ENCODE measurements at regions not wholly inside any gene's neighbourhood (a gene's known extent, or its start where the extent isn't known, plus 50 kb on each side); places are given as distances from the start of the nearest gene placed in this dataset.

DNA sequence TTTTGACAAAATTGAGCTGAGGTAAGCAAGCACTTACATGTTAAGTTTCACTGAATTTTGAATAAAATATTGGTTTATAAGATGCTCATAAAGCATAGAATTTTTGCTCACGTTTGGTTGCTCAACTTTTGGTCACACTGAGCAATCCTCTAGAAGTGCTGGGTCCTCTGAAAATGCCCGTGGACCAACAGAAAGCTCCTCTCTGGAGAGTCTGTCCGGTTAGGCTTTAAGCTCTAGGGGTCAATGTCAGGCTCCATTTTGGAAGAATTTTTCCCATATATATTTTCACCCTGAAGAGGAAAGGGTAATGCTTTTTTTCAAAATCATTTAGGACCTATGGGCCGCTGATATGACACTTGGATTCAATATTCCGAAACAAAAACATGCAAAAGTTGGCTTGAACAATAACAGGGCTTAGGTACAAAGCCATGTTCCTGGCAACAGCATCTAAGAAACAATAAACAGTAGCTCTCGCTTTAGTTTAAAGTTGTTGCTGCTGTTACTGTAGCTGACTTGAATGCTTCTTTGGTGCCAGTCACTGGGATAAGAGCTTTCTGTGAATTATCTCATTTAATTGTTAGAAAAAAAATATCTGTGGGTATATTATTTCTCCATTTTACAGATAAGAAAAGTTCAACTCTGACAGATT is 131.7 kb upstream of the ESRRG start:
- Histone ChIP-seq H3F3A (ENCODE audit: control insufficient read depth, insufficient read depth) (no peaks in the 10 kb centered on the region), H3K36me3 (ENCODE audit: control insufficient read depth, low read length) (no peaks in the 10 kb centered on the region), H4K20me1 (ENCODE audit: control insufficient read depth, insufficient read depth, low read depth, low read length) (no peaks in the 10 kb centered on the region), H3K79me2 (ENCODE audit: control insufficient read depth, low read length) (no peaks in the 10 kb centered on the region), H3K27me3 (ENCODE audit: control insufficient read depth, low read length) (no peaks in the 10 kb centered on the region), H3K9me3 (ENCODE audit: control insufficient read depth, insufficient read depth, low read length) (no peaks in the 10 kb centered on the region), H3K4me1 (ENCODE audit: control insufficient read depth, low read length) (no peaks in the 10 kb centered on the region), H3K9me2 (replicated peaks; ENCODE audit: control insufficient read depth, low read length) (no peaks in the 10 kb centered on the region), H3K4me2 (ENCODE audit: low read length) (no peak overlapping the region), H3K27ac (ENCODE audit: low read depth, low read length) (no peak overlapping the region), H3K4me3 (ENCODE audit: low read length) (no peak overlapping the region)
- no peak for TF ChIP-seq EZH2phosphoT487 (IDR thresholded peaks at IDR 0.05; ENCODE audit: borderline replicate concordance, low read length)
- TF ChIP-seq, protein P1, sequence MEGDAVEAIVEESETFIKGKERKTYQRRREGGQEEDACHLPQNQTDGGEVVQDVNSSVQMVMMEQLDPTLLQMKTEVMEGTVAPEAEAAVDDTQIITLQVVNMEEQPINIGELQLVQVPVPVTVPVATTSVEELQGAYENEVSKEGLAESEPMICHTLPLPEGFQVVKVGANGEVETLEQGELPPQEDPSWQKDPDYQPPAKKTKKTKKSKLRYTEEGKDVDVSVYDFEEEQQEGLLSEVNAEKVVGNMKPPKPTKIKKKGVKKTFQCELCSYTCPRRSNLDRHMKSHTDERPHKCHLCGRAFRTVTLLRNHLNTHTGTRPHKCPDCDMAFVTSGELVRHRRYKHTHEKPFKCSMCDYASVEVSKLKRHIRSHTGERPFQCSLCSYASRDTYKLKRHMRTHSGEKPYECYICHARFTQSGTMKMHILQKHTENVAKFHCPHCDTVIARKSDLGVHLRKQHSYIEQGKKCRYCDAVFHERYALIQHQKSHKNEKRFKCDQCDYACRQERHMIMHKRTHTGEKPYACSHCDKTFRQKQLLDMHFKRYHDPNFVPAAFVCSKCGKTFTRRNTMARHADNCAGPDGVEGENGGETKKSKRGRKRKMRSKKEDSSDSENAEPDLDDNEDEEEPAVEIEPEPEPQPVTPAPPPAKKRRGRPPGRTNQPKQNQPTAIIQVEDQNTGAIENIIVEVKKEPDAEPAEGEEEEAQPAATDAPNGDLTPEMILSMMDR (IDR thresholded peaks at IDR 0.05; ENCODE audit: low read depth, low read length, poor library complexity, severe bottlenecking) = no peak

DNA sequence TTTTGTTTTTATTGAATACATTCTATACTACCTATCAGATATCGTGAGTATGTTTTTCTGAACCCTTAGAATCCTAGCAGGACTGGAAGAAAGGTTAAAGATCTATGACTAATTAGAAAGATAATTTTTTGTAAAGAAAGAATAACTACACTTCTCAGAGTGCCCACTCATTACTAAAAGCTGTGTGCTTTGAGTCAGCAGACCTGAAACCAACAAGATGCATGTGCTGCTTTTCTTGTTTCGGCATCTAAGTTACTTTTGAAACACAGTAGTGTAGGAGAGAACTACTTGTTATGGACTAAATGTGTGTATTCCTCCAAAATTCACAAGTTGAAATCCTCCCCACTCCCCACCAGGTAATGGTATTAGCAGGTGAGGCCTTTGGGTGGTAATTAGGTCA is 127.8 kb upstream of the ESRRG start:
- H3K79me2 ChIP-seq (ENCODE audit: control insufficient read depth, low read length) = no peaks in the 10 kb centered on the region
- no peaks in the 10 kb centered on the region for H3K9me2 ChIP-seq (replicated peaks; ENCODE audit: control insufficient read depth, low read length)
- no peak overlapping the region for H3K4me2 ChIP-seq (ENCODE audit: low read length)
- no peaks in the 10 kb centered on the region for H4K20me1 ChIP-seq (ENCODE audit: control insufficient read depth, insufficient read depth, low read depth, low read length)
- no peaks in the 10 kb centered on the region for H3K27me3 ChIP-seq (ENCODE audit: control insufficient read depth, low read length)
- H3K9me3 ChIP-seq (ENCODE audit: control insufficient read depth, insufficient read depth, low read length) = no peaks in the 10 kb centered on the region
- H3K4me3 ChIP-seq (ENCODE audit: low read length) = no peak overlapping the region
- no peaks in the 10 kb centered on the region for H3F3A ChIP-seq (ENCODE audit: control insufficient read depth, insufficient read depth)
- TF ChIP-seq EZH2phosphoT487 (IDR thresholded peaks at IDR 0.05; ENCODE audit: borderline replicate concordance, low read length) = no peak
- TF ChIP-seq, protein P1 (IDR thresholded peaks at IDR 0.05; ENCODE audit: low read depth, low read length, poor library complexity, severe bottlenecking) = no peak
- H3K27ac ChIP-seq (ENCODE audit: low read depth, low read length) = no peak overlapping the region
- no peaks in the 10 kb centered on the region for H3K36me3 ChIP-seq (ENCODE audit: control insufficient read depth, low read length)
- no peaks in the 10 kb centered on the region for H3K4me1 ChIP-seq (ENCODE audit: control insufficient read depth, low read length)

DNA sequence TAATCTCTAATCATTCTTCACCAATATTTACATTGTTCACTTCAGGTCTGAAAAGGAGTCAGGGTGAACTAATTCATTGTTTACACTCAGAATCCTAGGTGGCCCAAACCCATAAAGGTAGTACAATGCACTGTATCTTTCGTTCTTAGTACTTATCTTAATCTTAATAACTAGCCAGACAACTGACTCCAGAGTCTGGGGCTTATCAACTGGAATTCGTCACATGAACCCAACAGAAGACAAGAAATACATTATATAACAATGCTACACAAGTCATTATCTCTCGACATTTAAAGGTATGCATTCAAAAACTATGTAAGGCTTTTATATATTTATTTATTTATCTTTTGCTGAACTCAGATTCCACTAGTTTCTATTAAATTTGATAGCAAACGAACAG is 125.9 kb upstream of the ESRRG start:
- Histone ChIP-seq H3F3A (ENCODE audit: control insufficient read depth, insufficient read depth) (no peaks in the 10 kb centered on the region), H3K36me3 (ENCODE audit: control insufficient read depth, low read length) (no peaks in the 10 kb centered on the region), H3K27ac (ENCODE audit: low read depth, low read length) (no peak overlapping the region), H3K9me3 (ENCODE audit: control insufficient read depth, insufficient read depth, low read length) (no peaks in the 10 kb centered on the region), H3K9me2 (replicated peaks; ENCODE audit: control insufficient read depth, low read length) (no peaks in the 10 kb centered on the region), H3K27me3 (ENCODE audit: control insufficient read depth, low read length) (no peaks in the 10 kb centered on the region), H3K4me2 (ENCODE audit: low read length) (no peak overlapping the region), H3K79me2 (ENCODE audit: control insufficient read depth, low read length) (no peaks in the 10 kb centered on the region), H3K4me3 (ENCODE audit: low read length) (no peak overlapping the region), H4K20me1 (ENCODE audit: control insufficient read depth, insufficient read depth, low read depth, low read length) (no peaks in the 10 kb centered on the region), H3K4me1 (ENCODE audit: control insufficient read depth, low read length) (no peaks in the 10 kb centered on the region)
- TF ChIP-seq, protein P1 (IDR thresholded peaks at IDR 0.05; ENCODE audit: low read depth, low read length, poor library complexity, severe bottlenecking) = no peak
- no peak for TF ChIP-seq EZH2phosphoT487 (IDR thresholded peaks at IDR 0.05; ENCODE audit: borderline replicate concordance, low read length)

All from DOHH2 (cell line).